IPS-18a (cell line): ENCODE measurements at regions not wholly inside any gene's neighbourhood (a gene's known extent, or its start where the extent isn't known, plus 50 kb on each side); places are given as distances from the start of the nearest gene placed in this dataset.

Experiments
- H3K27ac ChIP-seq: one replicate; pipeline ENCODE4 v1.5.1; 2013; ENCODE audit warnings: low read length
- H3K27me3 ChIP-seq: one replicate; pipeline ENCODE4 v1.6.1; 2013; ENCODE audit warnings: mild to moderate bottlenecking, low read length; ENCODE audit not compliant: control insufficient read depth, insufficient read depth
- H3K36me3 ChIP-seq: one replicate; pipeline ENCODE4 v1.6.1; 2013; ENCODE audit warnings: low read depth, low read length; ENCODE audit not compliant: control insufficient read depth
- H3K4me1 ChIP-seq: one replicate; pipeline ENCODE4 v1.6.1; 2013; ENCODE audit warnings: low read depth, low read length; ENCODE audit not compliant: control insufficient read depth
- H3K4me3 ChIP-seq: one replicate; pipeline ENCODE4 v1.5.1; 2013; ENCODE audit warnings: low read length
- H3K9ac ChIP-seq: one replicate; pipeline ENCODE4 v1.6.1; 2013; ENCODE audit warnings: mild to moderate bottlenecking, low read length, moderate library complexity
- H3K9me3 ChIP-seq: one replicate; pipeline ENCODE4 v1.6.1; 2013; ENCODE audit warnings: low read depth, low read length; ENCODE audit not compliant: control insufficient read depth

DNA sequence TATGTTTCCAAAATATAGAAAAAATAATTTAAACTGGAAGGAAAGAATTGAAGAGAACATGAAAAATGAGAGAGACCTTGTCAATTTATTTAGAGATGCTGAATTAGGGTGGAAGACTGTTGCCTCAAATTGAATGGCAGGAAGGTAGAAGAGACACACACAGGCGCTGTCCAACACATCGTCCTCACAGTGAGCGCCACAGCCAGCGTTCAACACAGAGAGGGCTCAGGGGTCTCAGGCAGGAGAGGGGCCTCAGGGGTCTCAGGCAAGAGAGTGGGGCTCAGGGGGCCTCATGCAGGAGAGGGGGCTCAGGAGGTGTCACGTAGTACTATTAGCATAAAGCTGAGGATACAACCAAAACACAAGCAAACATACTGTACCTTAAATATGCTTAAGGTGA, 65.7 kb downstream of the TMEM18 start:
- Histone ChIP-seq H3K4me1 (no peaks in the 10 kb centered on the region), H3K4me3 (no peak overlapping the region), H3K9me3 (no peaks in the 10 kb centered on the region), H3K36me3 (no peaks in the 10 kb centered on the region), H3K9ac (no peak overlapping the region), H3K27me3 (no peaks in the 10 kb centered on the region), H3K27ac (no peak overlapping the region)

DNA sequence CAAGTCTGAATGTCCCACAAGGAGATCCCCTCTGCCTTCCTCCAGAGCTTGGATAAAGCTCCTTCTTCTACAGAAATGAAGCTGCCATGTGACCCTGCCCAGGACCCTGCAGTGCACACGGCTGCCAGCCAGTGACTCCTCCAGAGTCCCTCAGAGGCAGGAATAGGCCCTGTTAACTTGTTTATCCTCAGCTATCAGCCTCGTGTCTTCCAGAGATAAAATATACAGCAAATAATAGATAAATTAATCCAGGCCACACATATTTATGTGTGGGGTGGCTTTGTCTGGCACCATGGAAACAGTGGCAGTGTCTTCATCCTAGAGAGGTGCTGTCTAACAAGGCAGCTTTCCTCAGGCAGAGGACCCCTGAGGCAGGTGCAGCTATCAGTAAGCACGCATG, 66.7 kb downstream of the TMEM18 start:
- no peaks in the 10 kb centered on the region for H3K36me3 ChIP-seq
- no peaks in the 10 kb centered on the region for H3K27me3 ChIP-seq
- H3K4me3 ChIP-seq: no peak overlapping the region
- no peak overlapping the region for H3K9ac ChIP-seq
- no peak overlapping the region for H3K27ac ChIP-seq
- no peaks in the 10 kb centered on the region for H3K4me1 ChIP-seq
- no peaks in the 10 kb centered on the region for H3K9me3 ChIP-seq

DNA sequence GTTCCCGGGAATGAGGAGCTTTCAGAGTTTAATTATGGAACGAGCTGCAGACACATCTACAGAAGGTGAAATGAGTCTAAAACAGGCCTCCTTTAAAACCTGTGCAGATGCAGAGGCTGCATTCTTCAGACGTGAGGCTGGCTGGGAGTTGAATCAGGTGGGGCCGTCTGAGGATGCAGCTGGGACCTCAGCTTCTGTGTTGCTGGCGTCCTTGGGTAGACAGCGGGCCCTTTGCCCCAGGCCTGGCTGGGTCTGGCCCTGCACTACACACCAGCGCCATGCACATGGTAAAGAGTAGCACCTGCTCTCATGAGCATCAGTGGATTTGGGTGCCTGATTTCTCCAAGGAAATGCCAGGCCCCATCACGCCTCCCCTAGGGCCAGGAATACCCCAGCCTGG, 67.3 kb downstream of the TMEM18 start:
- no peak overlapping the region for H3K9ac ChIP-seq
- no peak overlapping the region for H3K4me3 ChIP-seq
- no peaks in the 10 kb centered on the region for H3K4me1 ChIP-seq
- no peaks in the 10 kb centered on the region for H3K27me3 ChIP-seq
- no peaks in the 10 kb centered on the region for H3K36me3 ChIP-seq
- H3K27ac ChIP-seq: no peak overlapping the region
- H3K9me3 ChIP-seq: no peaks in the 10 kb centered on the region

DNA sequence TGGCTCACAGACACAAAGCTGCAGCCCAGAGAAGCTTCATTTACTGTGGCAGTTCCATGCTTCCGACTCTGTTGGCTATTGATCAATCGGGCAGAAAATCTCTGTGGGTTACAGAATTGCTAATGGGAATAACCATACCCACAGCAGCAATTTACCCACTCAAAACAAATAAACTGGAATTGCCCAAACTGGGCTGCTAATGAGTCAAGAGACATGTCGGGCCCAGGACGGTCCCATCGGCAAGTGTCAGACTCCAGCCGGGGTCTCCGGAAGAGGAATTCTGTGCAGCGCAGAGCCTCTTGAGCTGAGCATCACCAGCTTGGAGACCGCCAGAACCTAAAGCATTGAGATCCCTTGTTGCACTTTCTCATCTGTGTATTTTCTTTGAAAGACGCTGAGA, 67.8 kb downstream of the TMEM18 start:
- Histone ChIP-seq H3K27me3 (no peaks in the 10 kb centered on the region), H3K4me3 (no peak overlapping the region), H3K4me1 (no peaks in the 10 kb centered on the region), H3K27ac (no peak overlapping the region), H3K9ac (no peak overlapping the region), H3K36me3 (no peaks in the 10 kb centered on the region), H3K9me3 (no peaks in the 10 kb centered on the region)

DNA sequence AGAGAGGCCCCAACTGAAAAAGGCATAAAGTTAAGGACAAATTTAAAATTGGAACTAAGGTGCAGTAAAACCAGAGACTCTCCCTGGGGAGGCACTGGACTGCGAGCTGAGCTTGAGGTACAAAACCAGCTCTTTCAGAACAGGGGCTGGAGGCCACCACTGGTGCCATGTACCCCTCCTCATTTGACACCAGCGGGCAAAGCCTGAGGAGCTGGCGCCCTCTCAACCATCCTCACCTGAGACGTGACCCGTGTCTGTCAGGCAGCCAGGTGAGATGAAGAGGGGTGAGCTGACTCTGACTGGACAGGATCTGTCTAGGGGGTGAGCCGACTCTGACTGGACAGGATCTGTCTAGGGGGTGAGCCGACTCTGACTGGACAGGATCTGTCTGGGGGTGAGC, 68.5 kb downstream of the TMEM18 start:
- H3K9ac ChIP-seq: no peak overlapping the region

DNA sequence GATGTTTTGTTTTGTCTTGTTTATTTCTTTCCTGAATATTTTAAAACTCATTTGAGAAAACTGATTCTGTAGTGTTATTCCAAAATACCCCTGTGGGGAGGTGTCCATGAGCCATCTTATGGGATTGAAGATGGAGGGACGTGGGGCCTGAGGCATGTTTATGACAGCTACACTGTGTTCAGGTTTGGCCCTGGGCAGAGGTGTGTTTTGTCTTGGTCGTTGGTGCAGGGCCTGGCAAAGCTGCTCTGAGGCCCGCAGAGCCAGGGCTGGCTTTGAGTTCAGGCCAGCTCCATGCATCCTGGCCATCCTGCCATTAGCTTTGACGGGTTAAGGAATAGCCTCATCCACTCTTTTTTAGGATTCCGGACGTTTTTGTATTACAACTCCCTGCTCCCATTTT, 68.9 kb downstream of the TMEM18 start:
- Histone ChIP-seq H3K9ac (no peak overlapping the region), H3K4me3 (no peak overlapping the region), H3K27me3 (no peaks in the 10 kb centered on the region), H3K4me1 (no peaks in the 10 kb centered on the region), H3K36me3 (no peaks in the 10 kb centered on the region), H3K27ac (no peak overlapping the region), H3K9me3 (no peaks in the 10 kb centered on the region)

More for the DNA sequence above, 68.5 kb downstream of the TMEM18 start:
- Histone ChIP-seq H3K4me1 (no peaks in the 10 kb centered on the region), H3K9me3 (no peaks in the 10 kb centered on the region), H3K36me3 (no peaks in the 10 kb centered on the region), H3K27me3 (no peaks in the 10 kb centered on the region), H3K27ac (no peak overlapping the region), H3K4me3 (no peak overlapping the region)

DNA sequence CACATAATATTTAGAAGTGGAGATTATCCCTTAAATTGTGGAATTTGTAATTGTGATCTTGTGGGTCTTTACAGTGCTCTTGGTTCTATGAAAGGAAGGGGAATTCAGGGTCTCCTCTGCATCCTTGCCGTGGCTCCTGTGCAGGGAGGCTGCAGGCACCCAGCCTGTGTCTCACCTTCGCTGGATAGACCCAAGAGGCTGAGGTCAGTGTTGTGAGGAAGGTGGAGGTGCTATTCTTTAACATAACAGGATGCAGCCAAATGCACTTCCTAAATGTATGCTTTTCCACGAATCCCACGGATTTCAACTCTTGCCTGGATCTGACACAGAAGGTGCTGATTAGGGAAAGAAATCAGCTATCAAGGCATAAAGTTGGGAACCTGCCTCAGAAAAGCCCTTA, 69.5 kb downstream of the TMEM18 start:
- Histone ChIP-seq H3K27ac (no peak overlapping the region), H3K4me1 (no peaks in the 10 kb centered on the region), H3K9ac (no peak overlapping the region), H3K36me3 (no peaks in the 10 kb centered on the region), H3K27me3 (no peaks in the 10 kb centered on the region), H3K4me3 (no peak overlapping the region), H3K9me3 (no peaks in the 10 kb centered on the region)

DNA sequence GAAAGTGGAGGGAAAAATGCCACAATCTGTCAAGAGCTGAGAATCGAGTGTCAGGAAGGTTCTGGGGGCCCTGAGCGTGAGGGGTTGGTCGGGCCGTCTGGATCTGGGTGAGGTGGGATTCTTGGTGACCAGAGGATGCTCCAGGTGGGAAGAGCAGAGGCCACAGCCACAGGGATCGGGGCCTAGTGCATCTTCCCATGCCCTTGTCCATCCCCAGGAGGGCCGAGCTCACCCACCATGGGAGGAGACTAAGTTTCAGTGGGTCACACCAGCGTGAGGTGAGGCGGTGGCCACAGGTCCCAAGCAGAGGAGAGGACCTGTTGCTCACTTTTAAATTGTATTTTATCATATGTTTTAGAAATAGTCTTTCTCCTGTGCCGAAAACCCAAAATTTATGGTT, 70.0 kb downstream of the TMEM18 start:
- Histone ChIP-seq H3K27ac (no peak overlapping the region), H3K4me1 (no peaks in the 10 kb centered on the region), H3K4me3 (no peak overlapping the region), H3K27me3 (no peaks in the 10 kb centered on the region), H3K9ac (no peak overlapping the region), H3K36me3 (no peaks in the 10 kb centered on the region), H3K9me3 (no peaks in the 10 kb centered on the region)

DNA sequence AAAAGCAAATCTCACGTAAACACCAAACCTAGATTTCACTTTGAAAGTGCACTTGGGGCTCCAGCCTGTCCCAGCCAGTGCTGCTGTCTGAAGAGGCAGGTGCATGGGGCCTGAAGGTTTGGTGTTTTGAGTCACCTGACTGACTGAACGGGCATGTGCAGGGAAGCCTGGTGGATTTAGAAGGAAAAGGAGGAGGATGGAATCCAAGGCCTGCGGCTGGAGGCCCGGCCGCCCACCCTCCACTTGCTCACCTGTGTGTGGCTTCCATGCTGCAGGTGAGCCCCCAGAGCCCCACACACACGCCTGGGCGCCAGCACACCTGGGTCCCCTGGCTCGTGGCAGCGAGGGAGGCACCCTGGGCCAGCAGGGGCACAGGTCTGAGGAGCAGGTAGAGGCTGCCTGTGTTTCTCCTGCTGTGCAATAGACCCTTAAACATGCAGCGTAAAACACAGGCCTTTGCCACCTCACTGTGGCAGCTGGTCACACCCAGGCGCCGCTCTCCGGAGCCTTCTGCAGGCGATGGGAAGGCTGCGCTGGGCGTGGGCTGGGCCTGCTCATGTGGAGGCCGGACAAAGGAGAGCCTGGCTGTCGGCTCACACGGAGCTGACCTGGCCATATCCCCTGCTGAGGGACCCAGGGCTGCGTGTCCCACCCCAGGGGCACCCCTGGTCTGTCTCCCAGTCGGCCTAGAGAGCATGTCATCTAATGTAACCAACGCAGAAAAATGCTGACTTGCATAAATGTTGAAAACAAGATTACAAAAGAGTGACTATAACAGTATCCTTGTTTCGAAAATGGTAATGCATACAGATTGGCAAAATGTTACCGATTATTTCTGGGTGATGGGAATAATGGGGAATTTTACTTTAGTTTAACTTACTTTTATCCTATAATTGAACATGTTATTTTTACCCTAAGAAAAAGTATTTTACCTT, 71.3 kb downstream of the TMEM18 start:
- H3K4me3 ChIP-seq: no peak overlapping the region
- H3K9me3 ChIP-seq: no peaks in the 10 kb centered on the region
- no peaks in the 10 kb centered on the region for H3K4me1 ChIP-seq
- H3K9ac ChIP-seq: no peak overlapping the region
- no peak overlapping the region for H3K27ac ChIP-seq
- no peaks in the 10 kb centered on the region for H3K27me3 ChIP-seq
- H3K36me3 ChIP-seq: no peaks in the 10 kb centered on the region

DNA sequence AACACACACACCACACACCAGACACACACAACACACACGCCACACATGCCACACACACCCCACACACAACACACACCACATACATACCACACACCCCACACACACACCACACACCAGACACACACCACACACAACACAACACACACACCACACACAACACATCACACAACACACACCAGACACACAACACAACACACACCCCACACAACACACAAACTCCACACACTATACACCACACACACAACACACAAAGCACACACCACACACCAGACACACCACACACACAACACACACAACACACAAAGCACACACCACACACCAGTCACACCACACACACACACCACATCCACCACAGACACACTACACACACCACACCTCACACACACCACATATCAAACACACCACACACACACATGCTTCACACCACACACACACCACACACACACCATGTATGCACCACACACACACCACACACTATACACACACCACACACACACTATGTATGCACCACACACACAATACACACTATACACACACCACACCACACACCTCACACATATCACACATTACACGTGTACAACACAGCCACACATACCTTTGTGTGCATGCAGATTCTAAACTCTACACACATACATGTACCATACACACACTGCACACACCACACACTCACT, 72.2 kb downstream of the TMEM18 start:
- Histone ChIP-seq H3K9ac (no peak overlapping the region), H3K27me3 (no peaks in the 10 kb centered on the region), H3K4me1 (no peaks in the 10 kb centered on the region), H3K27ac (no peak overlapping the region), H3K4me3 (no peak overlapping the region), H3K9me3 (no peaks in the 10 kb centered on the region), H3K36me3 (no peaks in the 10 kb centered on the region)

DNA sequence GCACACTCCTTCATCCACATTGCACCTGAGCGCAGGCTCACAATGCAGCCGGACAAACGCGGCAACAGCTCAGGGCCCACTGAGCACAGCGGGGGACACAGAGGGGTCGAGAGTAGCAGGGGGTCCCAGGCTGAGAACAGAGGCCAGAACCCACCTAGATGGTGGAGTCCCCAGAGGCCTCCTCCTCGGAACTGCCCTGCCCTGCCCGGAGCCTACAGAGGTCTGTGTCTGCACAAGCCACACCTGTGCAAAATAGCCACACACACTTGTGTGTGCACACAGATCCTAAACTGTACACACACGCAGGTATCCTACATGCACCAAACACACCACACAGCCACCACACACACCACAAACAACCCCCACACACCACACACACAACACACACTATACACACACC, 72.8 kb downstream of the TMEM18 start:
- no peak overlapping the region for H3K9ac ChIP-seq
- no peaks in the 10 kb centered on the region for H3K4me1 ChIP-seq
- no peaks in the 10 kb centered on the region for H3K36me3 ChIP-seq
- no peaks in the 10 kb centered on the region for H3K9me3 ChIP-seq
- no peaks in the 10 kb centered on the region for H3K27me3 ChIP-seq
- no peak overlapping the region for H3K4me3 ChIP-seq
- H3K27ac ChIP-seq: no peak overlapping the region

DNA sequence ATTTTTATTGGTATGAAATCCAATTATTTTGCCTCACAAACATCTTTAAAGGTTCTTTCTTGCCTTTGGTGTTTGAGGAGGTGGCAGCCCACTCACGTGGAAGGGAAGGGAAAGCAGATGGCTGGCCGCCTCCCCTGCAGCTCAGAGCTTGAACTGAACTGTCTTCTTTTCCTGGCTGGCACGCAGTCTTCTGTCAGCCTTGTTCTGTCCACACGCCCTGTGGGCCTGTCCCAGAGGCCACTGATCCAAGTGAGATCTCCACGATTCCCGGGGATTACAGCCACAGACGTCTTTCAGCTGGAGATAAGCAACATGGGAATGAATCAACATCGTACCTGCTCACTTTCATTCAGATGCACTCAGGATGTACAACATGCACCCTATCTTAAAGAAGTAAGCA, 73.3 kb downstream of the TMEM18 start:
- no peak overlapping the region for H3K9ac ChIP-seq
- no peak overlapping the region for H3K27ac ChIP-seq
- no peaks in the 10 kb centered on the region for H3K36me3 ChIP-seq
- no peaks in the 10 kb centered on the region for H3K27me3 ChIP-seq
- no peak overlapping the region for H3K4me3 ChIP-seq
- no peaks in the 10 kb centered on the region for H3K9me3 ChIP-seq
- H3K4me1 ChIP-seq: no peaks in the 10 kb centered on the region
